ENCODE measurements at regions not wholly inside any gene's neighbourhood (a gene's known extent, or its start where the extent isn't known, plus 50 kb on each side); places are given as distances from the start of the nearest gene placed in this dataset.

- Histone ChIP-seq H3K9me3 (no peaks in the 10 kb centered on the region), H3K27me3 (no peaks in the 10 kb centered on the region), H3K36me3 (no peaks in the 10 kb centered on the region), H3K4me1 (no peaks in the 10 kb centered on the region), H3K4me3 (ENCODE audit: low read depth, low read length) (no peak overlapping the region)
- TF ChIP-seq, protein P1, sequence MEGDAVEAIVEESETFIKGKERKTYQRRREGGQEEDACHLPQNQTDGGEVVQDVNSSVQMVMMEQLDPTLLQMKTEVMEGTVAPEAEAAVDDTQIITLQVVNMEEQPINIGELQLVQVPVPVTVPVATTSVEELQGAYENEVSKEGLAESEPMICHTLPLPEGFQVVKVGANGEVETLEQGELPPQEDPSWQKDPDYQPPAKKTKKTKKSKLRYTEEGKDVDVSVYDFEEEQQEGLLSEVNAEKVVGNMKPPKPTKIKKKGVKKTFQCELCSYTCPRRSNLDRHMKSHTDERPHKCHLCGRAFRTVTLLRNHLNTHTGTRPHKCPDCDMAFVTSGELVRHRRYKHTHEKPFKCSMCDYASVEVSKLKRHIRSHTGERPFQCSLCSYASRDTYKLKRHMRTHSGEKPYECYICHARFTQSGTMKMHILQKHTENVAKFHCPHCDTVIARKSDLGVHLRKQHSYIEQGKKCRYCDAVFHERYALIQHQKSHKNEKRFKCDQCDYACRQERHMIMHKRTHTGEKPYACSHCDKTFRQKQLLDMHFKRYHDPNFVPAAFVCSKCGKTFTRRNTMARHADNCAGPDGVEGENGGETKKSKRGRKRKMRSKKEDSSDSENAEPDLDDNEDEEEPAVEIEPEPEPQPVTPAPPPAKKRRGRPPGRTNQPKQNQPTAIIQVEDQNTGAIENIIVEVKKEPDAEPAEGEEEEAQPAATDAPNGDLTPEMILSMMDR (IDR thresholded peaks at IDR 0.05; ENCODE audit: low read depth, low read length): no peak
- DNase-seq: no peak
These were observed 463.1 kb downstream of the MATN1 start for GRCh38 chr1:30260318-30260717.

GRCh38 chr1:30259631-30260030 lies 463.8 kb downstream of the MATN1 start:
- Histone ChIP-seq H3K36me3 (no peaks in the 10 kb centered on the region), H3K27me3 (no peaks in the 10 kb centered on the region), H3K4me3 (ENCODE audit: low read depth, low read length) (no peak overlapping the region), H3K4me1 (no peaks in the 10 kb centered on the region), H3K9me3 (no peaks in the 10 kb centered on the region)
- DNase-seq: no peak
- TF ChIP-seq, protein P1 (IDR thresholded peaks at IDR 0.05; ENCODE audit: low read depth, low read length): no peak

GRCh38 chr1:30258876-30259275 lies 464.5 kb downstream of the MATN1 start:
- no peaks in the 10 kb centered on the region for H3K4me1 ChIP-seq
- no peak for DNase-seq
- TF ChIP-seq, protein P1 (IDR thresholded peaks at IDR 0.05; ENCODE audit: low read depth, low read length): no peak
- no peaks in the 10 kb centered on the region for H3K36me3 ChIP-seq
- no peaks in the 10 kb centered on the region for H3K27me3 ChIP-seq
- no peaks in the 10 kb centered on the region for H3K9me3 ChIP-seq
- no peak overlapping the region for H3K4me3 ChIP-seq (ENCODE audit: low read depth, low read length)

DNA sequence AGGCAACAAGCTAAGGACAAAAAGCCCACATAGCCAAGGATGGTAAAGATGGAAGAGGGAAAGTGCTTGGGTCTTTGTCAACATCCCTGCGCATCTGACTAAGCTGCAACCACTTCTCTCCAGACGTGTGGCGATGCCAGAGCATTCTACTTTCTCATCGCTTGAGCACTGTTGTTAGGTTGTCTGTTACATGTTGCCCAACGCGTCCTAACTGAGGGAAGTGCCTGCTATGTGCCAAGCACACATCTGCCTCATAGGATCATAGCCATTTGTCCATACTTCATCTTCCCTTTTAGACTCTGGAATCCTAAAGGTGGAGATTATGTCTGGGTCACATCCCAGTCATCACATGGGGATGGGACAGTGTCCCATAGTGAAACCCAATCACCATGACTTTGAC lies 464.9 kb downstream of the MATN1 start:
- Histone ChIP-seq H3K27me3 (no peaks in the 10 kb centered on the region), H3K4me3 (ENCODE audit: low read depth, low read length) (no peak overlapping the region), H3K9me3 (no peaks in the 10 kb centered on the region), H3K36me3 (no peaks in the 10 kb centered on the region), H3K4me1 (no peaks in the 10 kb centered on the region)
- TF ChIP-seq, protein P1 (IDR thresholded peaks at IDR 0.05; ENCODE audit: low read depth, low read length): no peak
- no peak for DNase-seq

DNA sequence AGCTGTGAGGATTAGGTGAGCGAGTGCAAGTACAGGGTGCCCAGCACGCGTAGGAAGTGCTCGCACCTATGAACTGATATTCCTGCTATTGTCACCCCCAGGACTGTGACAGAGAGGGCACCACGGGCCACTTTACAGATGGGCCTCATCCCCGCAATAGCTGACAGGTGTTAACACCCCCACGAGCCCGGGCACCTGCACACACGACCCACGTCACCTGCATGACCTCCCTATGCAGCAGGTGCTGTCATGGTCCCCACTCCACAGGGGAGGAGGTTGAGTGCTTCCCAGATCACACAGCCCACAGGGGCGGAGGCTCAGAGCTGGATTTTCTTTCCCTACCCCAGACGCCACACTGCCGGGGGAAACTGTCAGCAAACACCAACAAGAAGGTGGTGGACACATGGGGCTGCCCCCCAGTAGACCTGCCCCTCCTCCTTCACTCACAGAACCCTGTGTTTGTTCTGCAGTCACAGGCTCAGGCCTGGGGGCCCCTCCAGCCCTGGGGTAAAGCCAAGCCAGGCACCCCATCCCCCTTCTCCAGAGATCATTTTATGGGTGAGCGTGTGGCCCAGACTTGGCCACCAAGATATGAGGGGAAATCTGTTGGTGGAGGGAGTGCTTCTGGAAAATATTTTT lies 465.5 kb downstream of the MATN1 start:
- no peaks in the 10 kb centered on the region for H3K36me3 ChIP-seq
- H3K4me3 ChIP-seq (ENCODE audit: low read depth, low read length): no peak overlapping the region
- H3K27me3 ChIP-seq: no peaks in the 10 kb centered on the region
- no peaks in the 10 kb centered on the region for H3K9me3 ChIP-seq
- no peak for DNase-seq
- no peaks in the 10 kb centered on the region for H3K4me1 ChIP-seq
- TF ChIP-seq, protein P1 (IDR thresholded peaks at IDR 0.05; ENCODE audit: low read depth, low read length): no peak

DNA sequence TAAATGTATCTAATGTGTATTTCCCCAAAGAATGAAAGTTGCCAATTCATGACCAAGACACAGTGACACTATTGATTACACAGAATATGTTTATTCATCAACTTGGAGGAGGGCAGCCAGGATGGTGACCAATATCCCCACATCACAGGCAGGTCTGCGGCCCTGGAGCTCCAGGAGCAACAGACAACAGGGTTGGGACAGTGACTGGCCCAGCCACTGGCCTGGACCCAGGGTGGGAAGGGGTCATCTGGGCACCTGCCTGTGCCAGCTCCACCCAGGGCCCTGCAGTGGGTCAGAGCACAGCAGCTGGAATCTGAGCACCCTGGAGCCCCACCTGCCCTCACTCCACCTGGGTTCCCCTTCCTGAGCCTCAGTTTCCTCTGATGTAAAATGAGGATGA lies 466.1 kb downstream of the MATN1 start:
- H3K4me1 ChIP-seq: no peaks in the 10 kb centered on the region
- DNase-seq: no peak
- H3K36me3 ChIP-seq: no peaks in the 10 kb centered on the region
- no peak overlapping the region for H3K4me3 ChIP-seq (ENCODE audit: low read depth, low read length)
- no peaks in the 10 kb centered on the region for H3K27me3 ChIP-seq
- TF ChIP-seq, protein P1 (IDR thresholded peaks at IDR 0.05; ENCODE audit: low read depth, low read length): no peak
- H3K9me3 ChIP-seq: no peaks in the 10 kb centered on the region
